GM23338 (cell line): ENCODE measurements at regions not wholly inside any gene's neighbourhood (a gene's known extent, or its start where the extent isn't known, plus 50 kb on each side); places are given as distances from the start of the nearest gene placed in this dataset.

ENCODE experiments used
- CREB1 ChIP-seq: fragments of 250-450 bp; sonication (Bioruptor Pico); IDR thresholded peaks from 2 replicates; pipeline ENCODE4 v1.5.0; 2020; ENCODE audit warnings: low read depth, mild to moderate bottlenecking, moderate library complexity
- EZH2 ChIP-seq: fragments of 200-600 bp; sonication (generic); IDR thresholded peaks from one replicate; pipeline ENCODE4 v1.8.0; 2017; ENCODE audit warnings: antibody characterized with exemption, mild to moderate bottlenecking, low read depth; ENCODE audit not compliant: unreplicated experiment
- EZH2phosphoT487 ChIP-seq: fragments of 200-600 bp; sonication (generic); IDR thresholded peaks from one replicate; pipeline ENCODE4 v1.8.1; 2018; ENCODE audit warnings: antibody characterized with exemption; ENCODE audit not compliant: unreplicated experiment
- JUNB ChIP-seq: IDR thresholded peaks from one replicate; pipeline ENCODE4 v1.6.1; 2016; ENCODE audit warnings: antibody characterized with exemption; ENCODE audit not compliant: unreplicated experiment
- POLR2AphosphoS5 ChIP-seq: IDR thresholded peaks from 2 replicates; pipeline ENCODE4 v1.6.1; 2016; ENCODE audit warnings: antibody characterized with exemption, low read depth
- STAT1 ChIP-seq: IDR thresholded peaks from one replicate; pipeline ENCODE4 v1.6.1; 2016; ENCODE audit warnings: antibody characterized with exemption; ENCODE audit not compliant: unreplicated experiment
- TF ChIP-seq, protein P1 (sequence below), 2 experiments: fragments of 200-600 bp in 1 of 2; sonication (generic) in 1 of 2; conservative IDR thresholded peaks; 2 replicates each; pipeline versions ENCODE4 v1.5.1 to v1.6.1; 2016 to 2017; ENCODE audit warnings: antibody characterized with exemption in 2 of 2, low read depth in 2 of 2, mild to moderate bottlenecking in 2 of 2, moderate library complexity in 1 of 2
- TF ChIP-seq, protein P2 (sequence below): IDR thresholded peaks from 2 replicates; pipeline ENCODE4 v1.6.1; 2016; ENCODE audit warnings: antibody characterized with exemption
- TF ChIP-seq, protein P3 (sequence below): IDR thresholded peaks from one replicate; pipeline ENCODE4 v1.6.1; 2018; ENCODE audit warnings: antibody characterized with exemption; ENCODE audit not compliant: unreplicated experiment
- TF ChIP-seq, protein P4 (sequence below): fragments of 250-450 bp; sonication (Bioruptor Pico); IDR thresholded peaks from 2 replicates; pipeline ENCODE4 v1.5.0; 2020; ENCODE audit warnings: mild to moderate bottlenecking, moderate library complexity

DNA sequence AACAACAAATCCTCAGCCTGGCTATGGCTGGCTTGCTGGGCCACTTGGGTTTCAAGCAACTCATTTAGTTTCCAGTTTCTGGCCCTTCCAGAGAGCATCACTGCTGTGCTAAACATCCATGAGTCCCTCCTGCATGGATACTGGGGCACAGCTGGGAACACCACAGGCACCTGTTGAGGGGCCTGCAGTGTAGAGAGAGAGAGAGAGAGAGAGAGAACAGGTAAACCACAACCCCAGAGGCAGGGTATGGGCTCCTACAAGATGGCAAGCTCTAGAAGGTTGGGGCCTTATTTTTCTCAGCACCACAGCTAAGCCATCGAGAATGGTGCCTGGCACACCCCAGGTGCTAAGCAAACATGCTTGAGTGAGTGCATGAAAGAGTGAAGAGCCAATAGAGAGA lies 120.3 kb downstream of the RBFOX3 start:
- TF ChIP-seq, protein P1, sequence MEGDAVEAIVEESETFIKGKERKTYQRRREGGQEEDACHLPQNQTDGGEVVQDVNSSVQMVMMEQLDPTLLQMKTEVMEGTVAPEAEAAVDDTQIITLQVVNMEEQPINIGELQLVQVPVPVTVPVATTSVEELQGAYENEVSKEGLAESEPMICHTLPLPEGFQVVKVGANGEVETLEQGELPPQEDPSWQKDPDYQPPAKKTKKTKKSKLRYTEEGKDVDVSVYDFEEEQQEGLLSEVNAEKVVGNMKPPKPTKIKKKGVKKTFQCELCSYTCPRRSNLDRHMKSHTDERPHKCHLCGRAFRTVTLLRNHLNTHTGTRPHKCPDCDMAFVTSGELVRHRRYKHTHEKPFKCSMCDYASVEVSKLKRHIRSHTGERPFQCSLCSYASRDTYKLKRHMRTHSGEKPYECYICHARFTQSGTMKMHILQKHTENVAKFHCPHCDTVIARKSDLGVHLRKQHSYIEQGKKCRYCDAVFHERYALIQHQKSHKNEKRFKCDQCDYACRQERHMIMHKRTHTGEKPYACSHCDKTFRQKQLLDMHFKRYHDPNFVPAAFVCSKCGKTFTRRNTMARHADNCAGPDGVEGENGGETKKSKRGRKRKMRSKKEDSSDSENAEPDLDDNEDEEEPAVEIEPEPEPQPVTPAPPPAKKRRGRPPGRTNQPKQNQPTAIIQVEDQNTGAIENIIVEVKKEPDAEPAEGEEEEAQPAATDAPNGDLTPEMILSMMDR (conservative IDR thresholded peaks at IDR 0.05; ENCODE audit: low read depth in 2 of 2): no peak
- TF ChIP-seq POLR2AphosphoS5: no peak
- TF ChIP-seq EZH2: no peak
- TF ChIP-seq, protein P2, sequence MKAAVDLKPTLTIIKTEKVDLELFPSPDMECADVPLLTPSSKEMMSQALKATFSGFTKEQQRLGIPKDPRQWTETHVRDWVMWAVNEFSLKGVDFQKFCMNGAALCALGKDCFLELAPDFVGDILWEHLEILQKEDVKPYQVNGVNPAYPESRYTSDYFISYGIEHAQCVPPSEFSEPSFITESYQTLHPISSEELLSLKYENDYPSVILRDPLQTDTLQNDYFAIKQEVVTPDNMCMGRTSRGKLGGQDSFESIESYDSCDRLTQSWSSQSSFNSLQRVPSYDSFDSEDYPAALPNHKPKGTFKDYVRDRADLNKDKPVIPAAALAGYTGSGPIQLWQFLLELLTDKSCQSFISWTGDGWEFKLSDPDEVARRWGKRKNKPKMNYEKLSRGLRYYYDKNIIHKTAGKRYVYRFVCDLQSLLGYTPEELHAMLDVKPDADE: no peak
- TF ChIP-seq EZH2phosphoT487: no peak
- no peak for TF ChIP-seq JUNB
- TF ChIP-seq CREB1 (CRISPR knock-in tag): no peak
- TF ChIP-seq, protein P3, sequence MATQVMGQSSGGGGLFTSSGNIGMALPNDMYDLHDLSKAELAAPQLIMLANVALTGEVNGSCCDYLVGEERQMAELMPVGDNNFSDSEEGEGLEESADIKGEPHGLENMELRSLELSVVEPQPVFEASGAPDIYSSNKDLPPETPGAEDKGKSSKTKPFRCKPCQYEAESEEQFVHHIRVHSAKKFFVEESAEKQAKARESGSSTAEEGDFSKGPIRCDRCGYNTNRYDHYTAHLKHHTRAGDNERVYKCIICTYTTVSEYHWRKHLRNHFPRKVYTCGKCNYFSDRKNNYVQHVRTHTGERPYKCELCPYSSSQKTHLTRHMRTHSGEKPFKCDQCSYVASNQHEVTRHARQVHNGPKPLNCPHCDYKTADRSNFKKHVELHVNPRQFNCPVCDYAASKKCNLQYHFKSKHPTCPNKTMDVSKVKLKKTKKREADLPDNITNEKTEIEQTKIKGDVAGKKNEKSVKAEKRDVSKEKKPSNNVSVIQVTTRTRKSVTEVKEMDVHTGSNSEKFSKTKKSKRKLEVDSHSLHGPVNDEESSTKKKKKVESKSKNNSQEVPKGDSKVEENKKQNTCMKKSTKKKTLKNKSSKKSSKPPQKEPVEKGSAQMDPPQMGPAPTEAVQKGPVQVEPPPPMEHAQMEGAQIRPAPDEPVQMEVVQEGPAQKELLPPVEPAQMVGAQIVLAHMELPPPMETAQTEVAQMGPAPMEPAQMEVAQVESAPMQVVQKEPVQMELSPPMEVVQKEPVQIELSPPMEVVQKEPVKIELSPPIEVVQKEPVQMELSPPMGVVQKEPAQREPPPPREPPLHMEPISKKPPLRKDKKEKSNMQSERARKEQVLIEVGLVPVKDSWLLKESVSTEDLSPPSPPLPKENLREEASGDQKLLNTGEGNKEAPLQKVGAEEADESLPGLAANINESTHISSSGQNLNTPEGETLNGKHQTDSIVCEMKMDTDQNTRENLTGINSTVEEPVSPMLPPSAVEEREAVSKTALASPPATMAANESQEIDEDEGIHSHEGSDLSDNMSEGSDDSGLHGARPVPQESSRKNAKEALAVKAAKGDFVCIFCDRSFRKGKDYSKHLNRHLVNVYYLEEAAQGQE: no peak
- TF ChIP-seq, protein P4, sequence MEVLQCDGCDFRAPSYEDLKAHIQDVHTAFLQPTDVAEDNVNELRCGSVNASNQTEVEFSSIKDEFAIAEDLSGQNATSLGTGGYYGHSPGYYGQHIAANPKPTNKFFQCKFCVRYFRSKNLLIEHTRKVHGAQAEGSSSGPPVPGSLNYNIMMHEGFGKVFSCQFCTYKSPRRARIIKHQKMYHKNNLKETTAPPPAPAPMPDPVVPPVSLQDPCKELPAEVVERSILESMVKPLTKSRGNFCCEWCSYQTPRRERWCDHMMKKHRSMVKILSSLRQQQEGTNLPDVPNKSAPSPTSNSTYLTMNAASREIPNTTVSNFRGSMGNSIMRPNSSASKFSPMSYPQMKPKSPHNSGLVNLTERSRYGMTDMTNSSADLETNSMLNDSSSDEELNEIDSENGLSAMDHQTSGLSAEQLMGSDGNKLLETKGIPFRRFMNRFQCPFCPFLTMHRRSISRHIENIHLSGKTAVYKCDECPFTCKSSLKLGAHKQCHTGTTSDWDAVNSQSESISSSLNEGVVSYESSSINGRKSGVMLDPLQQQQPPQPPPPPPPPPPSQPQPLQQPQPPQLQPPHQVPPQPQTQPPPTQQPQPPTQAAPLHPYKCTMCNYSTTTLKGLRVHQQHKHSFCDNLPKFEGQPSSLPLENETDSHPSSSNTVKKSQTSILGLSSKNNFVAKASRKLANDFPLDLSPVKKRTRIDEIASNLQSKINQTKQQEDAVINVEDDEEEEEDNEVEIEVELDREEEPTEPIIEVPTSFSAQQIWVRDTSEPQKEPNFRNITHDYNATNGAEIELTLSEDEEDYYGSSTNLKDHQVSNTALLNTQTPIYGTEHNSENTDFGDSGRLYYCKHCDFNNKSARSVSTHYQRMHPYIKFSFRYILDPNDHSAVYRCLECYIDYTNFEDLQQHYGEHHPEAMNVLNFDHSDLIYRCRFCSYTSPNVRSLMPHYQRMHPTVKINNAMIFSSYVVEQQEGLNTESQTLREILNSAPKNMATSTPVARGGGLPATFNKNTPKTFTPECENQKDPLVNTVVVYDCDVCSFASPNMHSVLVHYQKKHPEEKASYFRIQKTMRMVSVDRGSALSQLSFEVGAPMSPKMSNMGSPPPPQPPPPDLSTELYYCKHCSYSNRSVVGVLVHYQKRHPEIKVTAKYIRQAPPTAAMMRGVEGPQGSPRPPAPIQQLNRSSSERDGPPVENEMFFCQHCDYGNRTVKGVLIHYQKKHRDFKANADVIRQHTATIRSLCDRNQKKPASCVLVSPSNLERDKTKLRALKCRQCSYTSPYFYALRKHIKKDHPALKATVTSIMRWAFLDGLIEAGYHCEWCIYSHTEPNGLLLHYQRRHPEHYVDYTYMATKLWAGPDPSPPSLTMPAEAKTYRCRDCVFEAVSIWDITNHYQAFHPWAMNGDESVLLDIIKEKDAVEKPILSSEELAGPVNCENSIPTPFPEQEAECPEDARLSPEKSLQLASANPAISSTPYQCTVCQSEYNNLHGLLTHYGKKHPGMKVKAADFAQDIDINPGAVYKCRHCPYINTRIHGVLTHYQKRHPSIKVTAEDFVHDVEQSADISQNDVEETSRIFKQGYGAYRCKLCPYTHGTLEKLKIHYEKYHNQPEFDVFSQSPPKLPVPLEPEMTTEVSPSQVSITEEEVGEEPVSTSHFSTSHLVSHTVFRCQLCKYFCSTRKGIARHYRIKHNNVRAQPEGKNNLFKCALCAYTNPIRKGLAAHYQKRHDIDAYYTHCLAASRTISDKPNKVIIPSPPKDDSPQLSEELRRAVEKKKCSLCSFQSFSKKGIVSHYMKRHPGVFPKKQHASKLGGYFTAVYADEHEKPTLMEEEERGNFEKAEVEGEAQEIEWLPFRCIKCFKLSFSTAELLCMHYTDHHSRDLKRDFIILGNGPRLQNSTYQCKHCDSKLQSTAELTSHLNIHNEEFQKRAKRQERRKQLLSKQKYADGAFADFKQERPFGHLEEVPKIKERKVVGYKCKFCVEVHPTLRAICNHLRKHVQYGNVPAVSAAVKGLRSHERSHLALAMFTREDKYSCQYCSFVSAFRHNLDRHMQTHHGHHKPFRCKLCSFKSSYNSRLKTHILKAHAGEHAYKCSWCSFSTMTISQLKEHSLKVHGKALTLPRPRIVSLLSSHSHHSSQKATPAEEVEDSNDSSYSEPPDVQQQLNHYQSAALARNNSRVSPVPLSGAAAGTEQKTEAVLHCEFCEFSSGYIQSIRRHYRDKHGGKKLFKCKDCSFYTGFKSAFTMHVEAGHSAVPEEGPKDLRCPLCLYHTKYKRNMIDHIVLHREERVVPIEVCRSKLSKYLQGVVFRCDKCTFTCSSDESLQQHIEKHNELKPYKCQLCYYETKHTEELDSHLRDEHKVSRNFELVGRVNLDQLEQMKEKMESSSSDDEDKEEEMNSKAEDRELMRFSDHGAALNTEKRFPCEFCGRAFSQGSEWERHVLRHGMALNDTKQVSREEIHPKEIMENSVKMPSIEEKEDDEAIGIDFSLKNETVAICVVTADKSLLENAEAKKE (CRISPR knock-in tag): no peak
- TF ChIP-seq STAT1: no peak
